Fibroblast of lung (primary cell): ENCODE measurements at regions not wholly inside any gene's neighbourhood (a gene's known extent, or its start where the extent isn't known, plus 50 kb on each side); places are given as distances from the start of the nearest gene placed in this dataset.
"Not testable (repeated sequence)": the region's sequence is repeated elsewhere in the genome, so short reads cannot be mapped to it uniquely, and the experiment has no call there.

Experiments
- DNase-seq, 2 donors: peaks; one replicate each; pipeline versions ENCODE4 v3.0.0 to v3.0.0-alpha.2; 2010; ENCODE audit warnings: low read depth in 2 of 2
- H2AFZ ChIP-seq: 2 replicates; pipeline ENCODE4 v1.5.1; 2012; ENCODE audit warnings: low read length, control low read depth, inconsistent platforms
- H3K27ac ChIP-seq: 2 replicates; pipeline ENCODE4 v1.5.1; 2011; ENCODE audit warnings: low read length, control low read depth; ENCODE audit not compliant: insufficient read depth
- H3K27me3 ChIP-seq: 2 replicates; pipeline ENCODE4 v1.5.1; 2011; ENCODE audit warnings: mild to moderate bottlenecking, low read length; ENCODE audit not compliant: control insufficient read depth, insufficient read depth
- H3K36me3 ChIP-seq: 2 replicates; pipeline ENCODE4 v1.5.1; 2011; ENCODE audit warnings: low read length; ENCODE audit not compliant: control insufficient read depth, insufficient read depth
- H3K4me1 ChIP-seq: 2 replicates; pipeline ENCODE4 v1.5.1; 2011; ENCODE audit warnings: low read length; ENCODE audit not compliant: control insufficient read depth, insufficient read depth; ENCODE audit errors: extremely low read depth
- H3K4me2 ChIP-seq: 2 replicates; pipeline ENCODE4 v1.5.1; 2011; ENCODE audit warnings: low read length, control low read depth; ENCODE audit not compliant: insufficient read depth; ENCODE audit errors: extremely low read depth
- H3K4me3 ChIP-seq, 4 experiments: fragments of 200-600 bp in 1 of 4; sonication (generic) in 1 of 4; replicated peaks in 1 of 4; 2 replicates each; pipeline ENCODE4 v1.5.1; 2011 to 2016; ENCODE audit warnings: low read length in 4 of 4, low read depth in 3 of 4, mild to moderate bottlenecking in 3 of 4, control low read depth in 2 of 4, inconsistent platforms in 1 of 4, mixed read lengths in 1 of 4; ENCODE audit not compliant: insufficient read depth in 1 of 4; ENCODE audit errors: control extremely low read depth in 1 of 4
- H3K79me2 ChIP-seq: 2 replicates; pipeline ENCODE4 v1.5.1; 2012; ENCODE audit warnings: mild to moderate bottlenecking, low read length, inconsistent platforms; ENCODE audit not compliant: control insufficient read depth, insufficient read depth
- H3K9ac ChIP-seq: 2 replicates; pipeline ENCODE4 v1.5.1; 2011; ENCODE audit warnings: mild to moderate bottlenecking, low read length, control low read depth; ENCODE audit not compliant: insufficient read depth
- H3K9me3 ChIP-seq: 2 replicates; pipeline ENCODE4 v1.5.1; 2012; ENCODE audit warnings: low read depth, low read length; ENCODE audit not compliant: control insufficient read depth, insufficient read depth
- H4K20me1 ChIP-seq: 2 replicates; pipeline ENCODE4 v1.5.1; 2011; ENCODE audit warnings: low read length; ENCODE audit not compliant: control insufficient read depth, insufficient read depth; ENCODE audit errors: extremely low read depth
- CTCF ChIP-seq, 2 donors: IDR thresholded peaks in 1 of 2; conservative IDR thresholded peaks in 1 of 2; 1 replicate in 1 of 2; 2 replicates in 1 of 2; pipeline ENCODE4 v1.5.1; 2011 to 2012; ENCODE audit warnings: low read length in 2 of 2, control low read depth in 1 of 2, inconsistent platforms in 1 of 2, low read depth in 1 of 2, mild to moderate bottlenecking in 1 of 2
- EZH2 ChIP-seq: IDR thresholded peaks from 2 replicates; pipeline ENCODE4 v1.5.1; 2012; ENCODE audit warnings: low read length, control low read depth, mild to moderate bottlenecking; ENCODE audit errors: missing control alignments

GRCh38 chr2:37575780-37576179 lies 95.7 kb downstream of the CDC42EP3 start:
- no peak overlapping the region for H3K4me2 ChIP-seq
- H4K20me1 ChIP-seq: no peaks in the 10 kb centered on the region
- H3K27me3 ChIP-seq: no peaks in the 10 kb centered on the region
- H3K27ac ChIP-seq: no peak overlapping the region
- H3K4me3 ChIP-seq: no peak overlapping the region
- TF ChIP-seq CTCF (conservative IDR thresholded peaks at IDR 0.05 in 1 of 2, IDR thresholded peaks at IDR 0.05 in 1 of 2; ENCODE audit: low read depth in 1 of 2, low read length in 2 of 2): no peak
- no peak for TF ChIP-seq EZH2
- H3K9ac ChIP-seq: no peak overlapping the region
- no peak overlapping the region for H2AFZ ChIP-seq
- H3K36me3 ChIP-seq: no peaks in the 10 kb centered on the region
- peaks cover 24% of the 10 kb centered on the region for H3K4me1 ChIP-seq
- no peaks in the 10 kb centered on the region for H3K9me3 ChIP-seq
- no peak for DNase-seq
- no peaks in the 10 kb centered on the region for H3K79me2 ChIP-seq

DNA sequence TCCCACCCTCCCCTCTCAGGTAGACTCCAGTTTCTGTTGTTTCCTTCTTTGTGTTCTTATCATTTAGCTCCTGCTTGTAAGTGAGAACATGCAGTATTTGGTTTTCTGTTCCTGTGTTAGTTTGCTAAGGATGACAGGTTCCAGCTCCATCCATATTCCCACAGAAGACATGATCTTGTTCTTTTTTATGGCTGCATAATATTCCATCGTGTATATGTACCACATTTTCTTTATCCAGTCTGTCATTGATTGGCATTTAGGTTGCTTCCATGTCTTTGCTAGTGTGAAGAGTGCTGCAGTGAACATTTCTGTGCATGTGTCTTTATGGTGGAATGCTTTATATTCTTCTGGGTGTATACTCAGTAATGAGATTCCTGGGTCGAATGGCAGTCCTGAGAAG lies 95.2 kb downstream of the CDC42EP3 start:
- H3K79me2 ChIP-seq, H3K9me3 ChIP-seq, H4K20me1 ChIP-seq, H3K9ac ChIP-seq, H2AFZ ChIP-seq, H3K27ac ChIP-seq, H3K27me3 ChIP-seq, H3K4me3 ChIP-seq, H3K36me3 ChIP-seq, DNase-seq, H3K4me2 ChIP-seq: not testable (repeated sequence)
- peaks cover 20% of the 10 kb centered on the region for H3K4me1 ChIP-seq

- Histone ChIP-seq H2AFZ (no peak overlapping the region), H4K20me1 (no peaks in the 10 kb centered on the region), H3K36me3 (no peaks in the 10 kb centered on the region), H3K9ac (no peak overlapping the region), H3K27ac (no peak overlapping the region), H3K4me3 (no peak overlapping the region), H3K27me3 (no peaks in the 10 kb centered on the region), H3K9me3 (no peaks in the 10 kb centered on the region), H3K4me1 (peaks cover 14% of the 10 kb centered on the region), H3K79me2 (no peaks in the 10 kb centered on the region), H3K4me2 (no peak overlapping the region)
- TF ChIP-seq CTCF (conservative IDR thresholded peaks at IDR 0.05 in 1 of 2, IDR thresholded peaks at IDR 0.05 in 1 of 2; ENCODE audit: low read depth in 1 of 2, low read length in 2 of 2) (no peak), EZH2 (no peak)
- peak in 1 of 2 donors; percentile 57 for DNase-seq
Observed at GRCh38 chr2:37576831-37577230, 94.6 kb downstream of the CDC42EP3 start.
